PC-9 (cell line): ENCODE measurements at regions not wholly inside any gene's neighbourhood (a gene's known extent, or its start where the extent isn't known, plus 50 kb on each side); places are given as distances from the start of the nearest gene placed in this dataset.

ENCODE experiments used
- EZH2 ChIP-seq: fragments of 200-600 bp; sonication (generic); IDR thresholded peaks from 2 replicates; pipeline ENCODE4 v1.8.0; 2017; ENCODE audit warnings: antibody characterized with exemption, low read depth
- TF ChIP-seq, protein P1 (sequence below): fragments of 200-600 bp; sonication (generic); conservative IDR thresholded peaks from 2 replicates; pipeline ENCODE4 v1.6.1; 2017; ENCODE audit warnings: mixed run types, antibody characterized with exemption, mild to moderate bottlenecking, moderate library complexity

- no peak for TF ChIP-seq EZH2
- TF ChIP-seq, protein P1, sequence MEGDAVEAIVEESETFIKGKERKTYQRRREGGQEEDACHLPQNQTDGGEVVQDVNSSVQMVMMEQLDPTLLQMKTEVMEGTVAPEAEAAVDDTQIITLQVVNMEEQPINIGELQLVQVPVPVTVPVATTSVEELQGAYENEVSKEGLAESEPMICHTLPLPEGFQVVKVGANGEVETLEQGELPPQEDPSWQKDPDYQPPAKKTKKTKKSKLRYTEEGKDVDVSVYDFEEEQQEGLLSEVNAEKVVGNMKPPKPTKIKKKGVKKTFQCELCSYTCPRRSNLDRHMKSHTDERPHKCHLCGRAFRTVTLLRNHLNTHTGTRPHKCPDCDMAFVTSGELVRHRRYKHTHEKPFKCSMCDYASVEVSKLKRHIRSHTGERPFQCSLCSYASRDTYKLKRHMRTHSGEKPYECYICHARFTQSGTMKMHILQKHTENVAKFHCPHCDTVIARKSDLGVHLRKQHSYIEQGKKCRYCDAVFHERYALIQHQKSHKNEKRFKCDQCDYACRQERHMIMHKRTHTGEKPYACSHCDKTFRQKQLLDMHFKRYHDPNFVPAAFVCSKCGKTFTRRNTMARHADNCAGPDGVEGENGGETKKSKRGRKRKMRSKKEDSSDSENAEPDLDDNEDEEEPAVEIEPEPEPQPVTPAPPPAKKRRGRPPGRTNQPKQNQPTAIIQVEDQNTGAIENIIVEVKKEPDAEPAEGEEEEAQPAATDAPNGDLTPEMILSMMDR, result no peak
Observed at GRCh38 chr4:143021384-143021783, 163.3 kb upstream of the USP38 start.
